ENCODE measurements at regions not wholly inside any gene's neighbourhood (a gene's known extent, or its start where the extent isn't known, plus 50 kb on each side); places are given as distances from the start of the nearest gene placed in this dataset.

DNA sequence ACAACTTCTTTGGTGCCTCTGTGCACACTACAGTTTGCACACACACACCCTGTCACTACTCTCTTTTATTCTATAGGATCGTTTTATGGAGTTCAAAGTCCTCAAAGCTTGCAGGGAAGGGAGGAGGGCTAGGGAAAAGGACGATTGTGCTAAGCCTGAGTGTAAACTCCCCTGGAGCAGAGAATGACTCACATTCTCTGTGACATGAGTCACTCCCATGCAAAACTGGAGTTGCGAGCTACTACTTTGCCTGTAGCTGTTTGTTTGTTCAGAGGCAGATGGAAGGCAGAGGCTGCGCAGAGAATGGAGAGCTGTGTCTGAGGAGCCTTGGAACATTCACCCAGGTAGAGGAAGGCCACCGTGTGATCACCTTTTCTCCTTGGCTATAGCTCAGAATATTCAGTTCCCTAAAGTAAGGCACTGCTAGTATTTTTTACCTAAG lies 80.5 kb upstream of the MBNL2 start:
- TF ChIP-seq EZH2phosphoT487 (IDR thresholded peaks at IDR 0.05; ENCODE audit: low read length) (no peak), CTCF (IDR thresholded peaks at IDR 0.05; ENCODE audit: low read length) (no peak)

Data from MM.1S (cell line).